HG02884 (cell line): ENCODE measurements at regions not wholly inside any gene's neighbourhood (a gene's known extent, or its start where the extent isn't known, plus 50 kb on each side); places are given as distances from the start of the nearest gene placed in this dataset.
A peak's percentile ranks its signal among the peaks of the same experiment; 100 is the strongest.

Experiments
- ATAC-seq: cut with Tn5 transposase; IDR thresholded peaks from one replicate; pipeline ENCODE4 v1.9.1; 2021; ENCODE audit warnings: mild to moderate bottlenecking, moderate library complexity; ENCODE audit not compliant: unreplicated experiment

DNA sequence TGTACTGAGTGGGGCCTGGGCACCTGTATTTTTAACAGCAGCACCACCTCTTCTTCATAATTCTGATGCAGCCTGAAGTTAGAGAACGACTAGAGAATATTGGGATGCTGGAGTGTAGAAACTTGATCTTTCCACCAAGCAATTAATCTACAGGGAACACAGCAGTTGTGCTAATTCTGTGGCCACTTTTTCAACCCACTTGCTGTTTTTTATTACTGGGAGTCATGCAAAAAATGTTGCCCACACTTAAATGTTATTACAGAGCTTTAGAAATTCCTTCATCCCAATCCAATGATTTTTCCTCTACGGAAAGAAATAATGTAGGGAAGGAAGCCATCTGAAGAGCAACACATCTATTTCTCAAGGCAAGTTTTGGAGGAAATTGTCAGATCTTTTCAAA lies 190.9 kb upstream of the TUT7 start:
- ATAC-seq, result no peak

DNA sequence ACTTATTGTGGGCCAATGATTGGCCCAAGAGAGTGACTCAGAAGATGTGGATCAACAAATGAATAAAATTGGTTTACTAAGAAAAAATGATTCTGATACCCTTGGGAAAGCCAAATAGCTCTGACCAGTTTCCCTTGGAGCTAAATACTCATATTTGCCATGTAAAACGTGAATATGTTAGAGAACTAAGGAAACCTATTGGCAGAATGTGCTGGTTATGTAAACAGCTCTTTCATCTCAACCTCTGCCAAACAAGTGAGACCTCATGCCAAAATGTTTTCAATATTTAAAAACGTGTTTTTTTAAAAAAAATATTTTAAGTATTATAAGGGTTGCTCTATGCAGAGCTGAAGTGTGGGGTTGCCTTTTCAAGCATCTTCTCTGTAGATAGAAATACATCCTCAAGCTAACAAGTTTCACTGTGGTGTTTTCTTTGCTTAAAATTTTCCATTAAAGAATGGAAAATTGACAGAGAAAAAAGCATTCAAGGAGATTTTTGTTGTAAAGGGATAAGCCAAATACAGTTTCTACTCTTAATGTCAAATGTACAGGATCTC lies 186.9 kb upstream of the TUT7 start:
- no peak for ATAC-seq

DNA sequence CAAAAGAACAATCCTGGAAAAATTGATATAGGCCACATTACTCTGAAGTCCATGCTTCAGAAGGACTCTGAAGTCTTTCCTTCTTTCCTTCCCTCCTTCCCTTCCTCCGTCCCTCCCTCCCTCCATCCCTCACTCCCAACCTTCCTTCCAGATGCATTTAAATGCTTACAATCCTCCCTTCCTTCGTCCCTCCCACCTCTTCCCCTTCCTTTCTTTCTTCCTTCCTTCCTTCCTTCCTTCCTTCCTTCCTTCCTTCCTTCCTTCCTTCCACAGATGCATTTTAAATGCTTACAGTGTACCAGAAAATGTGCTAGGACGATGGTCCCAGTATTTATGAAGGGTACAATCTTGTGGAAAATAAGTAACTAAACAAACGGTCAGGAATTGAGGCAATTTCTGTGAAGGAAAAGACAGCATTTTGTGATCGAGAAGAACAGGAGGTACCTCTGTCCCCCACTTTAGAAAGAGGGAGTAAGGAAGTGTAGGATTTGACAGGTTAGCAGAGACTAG lies 181.3 kb upstream of the TUT7 start:
- no peak for ATAC-seq

DNA sequence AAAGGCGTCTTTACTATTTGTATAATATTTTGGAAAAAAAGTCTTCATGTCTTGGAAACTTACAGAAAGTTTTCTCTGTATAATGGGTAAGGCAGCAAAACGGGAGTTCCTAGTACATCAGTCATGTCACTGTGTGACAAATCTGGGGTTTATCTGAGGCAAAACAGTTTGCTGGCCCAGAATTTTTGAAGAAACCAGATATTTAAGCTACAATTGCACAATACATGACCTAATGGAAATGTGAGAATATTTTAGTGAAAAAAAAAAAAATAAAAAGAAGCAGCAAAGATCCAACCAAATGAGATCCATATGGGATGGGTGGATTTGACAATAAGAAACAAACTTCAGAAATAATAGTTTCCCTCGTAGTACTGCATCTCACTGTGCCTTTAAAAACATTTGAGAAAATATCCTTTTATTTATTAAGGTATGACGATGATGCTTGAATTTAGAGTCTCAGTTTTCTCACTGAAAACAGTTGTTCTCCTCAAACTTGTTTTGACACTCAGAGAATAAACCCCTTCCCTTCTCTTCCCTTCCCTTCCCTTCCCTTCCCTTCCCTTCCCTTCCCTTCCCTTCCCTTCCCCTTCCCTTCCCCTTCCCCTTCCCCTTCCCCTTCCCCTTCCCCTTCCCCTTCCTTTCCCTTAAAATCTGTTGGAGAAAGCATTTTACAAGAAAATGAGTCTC lies 180.5 kb upstream of the TUT7 start:
- ATAC-seq, result no peak

DNA sequence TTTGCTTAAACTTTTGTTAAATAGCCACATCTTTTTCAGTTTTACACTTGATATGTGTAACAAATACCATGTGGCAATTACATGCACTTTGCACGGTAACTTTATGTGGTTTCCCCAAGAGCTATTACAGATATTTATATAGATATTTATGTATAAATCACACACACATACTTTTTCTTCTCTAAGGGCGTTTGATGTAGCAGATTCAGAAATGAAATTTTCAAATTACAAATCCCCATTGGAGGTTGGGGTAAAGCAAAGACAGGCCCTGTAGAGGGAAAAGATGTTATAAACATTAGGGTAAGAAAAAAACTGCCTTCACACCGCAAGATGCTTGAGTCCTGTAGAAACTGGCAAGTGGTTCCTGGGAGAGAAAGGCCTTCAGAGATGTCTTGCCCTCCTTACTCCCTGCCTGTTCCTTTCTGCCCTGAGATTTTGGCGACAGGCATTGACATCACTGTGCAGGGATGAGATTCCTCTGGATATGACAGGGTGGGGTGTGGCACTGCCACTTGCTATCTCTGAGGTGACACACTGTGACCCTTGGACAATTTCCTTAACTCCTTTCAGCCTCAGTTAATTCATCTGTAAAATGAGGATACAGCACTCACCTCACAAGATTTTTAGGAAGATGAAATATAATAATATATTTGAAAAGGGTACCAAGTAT lies 177.9 kb upstream of the TUT7 start:
- ATAC-seq, result no peak

DNA sequence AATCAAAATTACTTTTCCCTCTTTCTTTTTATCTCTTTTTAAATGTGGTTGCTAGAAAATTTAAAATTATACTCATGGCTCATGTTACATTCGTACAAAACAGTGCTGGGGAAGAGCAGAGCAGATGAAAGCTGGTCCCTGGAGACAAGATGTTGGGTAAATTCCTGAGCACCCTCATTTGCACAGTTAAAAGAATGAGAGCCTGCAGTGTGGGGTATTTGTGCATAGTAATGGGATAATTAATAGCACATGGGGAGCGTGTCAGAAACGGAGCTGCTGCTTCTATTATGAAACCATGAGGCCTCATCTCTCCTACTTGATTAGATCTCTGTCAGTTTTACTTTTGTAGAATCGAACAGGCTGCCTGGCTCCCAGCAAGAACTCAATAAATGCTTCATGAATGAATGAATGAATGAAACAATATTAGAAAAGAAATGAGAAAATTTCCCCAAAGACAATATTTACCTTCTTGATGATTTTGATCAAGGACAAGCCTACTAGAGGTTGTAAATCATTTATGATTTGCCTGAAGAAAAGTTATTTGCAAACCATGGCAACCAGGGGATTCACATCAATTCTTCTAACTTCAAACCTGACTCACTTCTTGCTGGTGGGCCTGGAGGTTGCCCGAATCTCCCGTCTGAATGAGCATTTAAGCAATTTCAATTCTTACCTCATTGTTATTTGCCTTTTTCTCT lies 177.2 kb upstream of the TUT7 start:
- no peak for ATAC-seq

DNA sequence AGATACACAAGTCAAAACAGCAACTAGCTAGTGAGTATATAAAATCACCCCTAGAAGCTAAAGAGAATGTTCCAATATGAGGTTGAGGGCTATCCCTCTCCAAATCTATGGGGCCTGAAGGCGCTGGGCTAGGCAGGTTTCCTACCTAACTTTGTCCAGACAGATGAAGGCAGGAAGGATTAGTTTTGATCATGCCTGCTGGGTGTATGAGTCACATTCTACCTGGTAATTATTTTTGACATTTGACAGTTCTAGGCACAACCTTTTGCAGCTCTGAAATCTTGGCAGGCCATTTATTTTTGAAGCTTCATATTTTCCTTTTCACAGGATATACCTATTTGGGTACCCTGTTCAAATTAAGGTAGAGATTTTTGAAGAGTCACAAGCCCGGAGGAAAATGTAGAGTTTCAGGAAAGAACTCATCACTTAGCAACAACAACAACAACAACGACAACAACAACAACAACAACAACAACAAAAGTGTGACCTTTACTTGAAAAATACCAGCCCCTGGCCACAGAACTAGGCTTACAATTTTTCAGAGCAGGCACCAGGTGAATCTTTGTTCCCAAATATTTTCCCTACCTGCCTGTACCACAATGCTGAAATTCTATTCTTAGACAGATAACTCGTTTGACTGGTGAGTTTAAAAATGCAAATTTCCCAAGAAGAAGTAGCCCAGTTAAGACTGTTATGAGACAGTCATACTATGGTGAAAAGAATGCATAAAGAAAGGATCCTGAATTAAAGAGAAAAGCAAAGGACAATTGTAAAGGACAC lies 175.5 kb upstream of the TUT7 start:
- no peak for ATAC-seq

DNA sequence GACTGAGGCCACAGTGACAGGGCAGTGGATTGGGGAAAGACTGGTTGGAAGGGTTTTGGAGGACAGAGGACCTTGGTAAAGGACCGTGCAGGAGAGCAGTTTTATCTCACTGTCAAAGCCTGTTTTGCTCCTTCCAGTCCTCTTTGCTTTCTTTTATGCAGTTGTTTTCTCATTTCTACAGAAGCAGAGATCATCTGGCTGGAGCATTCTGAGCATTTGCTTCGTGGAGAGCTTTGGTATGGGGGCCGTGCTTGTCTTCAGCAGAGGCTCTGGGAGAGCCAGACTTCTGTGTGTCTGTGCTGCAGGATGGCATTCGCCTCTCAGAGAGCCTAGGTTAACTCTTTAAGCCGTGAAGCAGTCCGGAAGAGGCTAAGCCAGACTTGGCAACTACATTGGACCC lies 171.8 kb upstream of the TUT7 start:
- no peak for ATAC-seq

DNA sequence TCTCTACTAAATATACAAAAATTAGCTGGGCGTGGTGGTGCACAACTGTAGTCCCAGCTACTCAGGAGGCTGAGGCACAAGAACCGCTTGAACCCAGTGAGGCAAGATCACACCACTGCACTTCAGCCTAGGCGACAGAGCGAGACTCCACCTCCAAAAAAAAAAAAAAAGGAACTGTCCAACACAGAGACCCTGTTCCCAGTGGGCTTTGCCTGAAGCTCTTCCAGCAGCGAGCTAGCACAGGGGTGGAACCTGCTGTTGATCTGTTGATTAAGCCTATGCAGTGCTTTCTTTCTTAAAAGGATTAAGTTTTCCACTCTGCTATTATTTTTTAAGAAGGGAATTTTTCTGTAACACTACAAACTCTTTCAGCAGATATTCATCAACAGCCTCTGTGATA lies 171.0 kb upstream of the TUT7 start:
- ATAC-seq, result no peak

DNA sequence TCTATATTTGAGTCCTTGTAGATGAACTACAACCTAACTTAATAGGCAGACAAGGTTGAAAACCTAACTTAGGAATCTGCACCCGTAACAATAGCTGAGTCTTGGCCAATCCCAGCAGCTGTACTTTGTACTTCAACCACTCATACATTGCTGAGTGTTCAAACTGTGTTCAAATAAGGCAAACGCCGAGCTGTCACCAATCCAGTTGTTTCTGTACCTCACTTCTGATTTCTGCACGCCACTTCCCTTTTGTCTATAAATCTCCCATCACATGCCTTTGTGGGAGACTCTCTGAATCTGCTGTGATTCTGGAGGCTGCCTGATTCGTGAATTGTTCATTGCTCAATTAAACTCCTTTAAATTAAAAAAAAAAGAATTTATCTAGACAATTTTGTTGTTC lies 167.8 kb upstream of the TUT7 start:
- no peak for ATAC-seq

DNA sequence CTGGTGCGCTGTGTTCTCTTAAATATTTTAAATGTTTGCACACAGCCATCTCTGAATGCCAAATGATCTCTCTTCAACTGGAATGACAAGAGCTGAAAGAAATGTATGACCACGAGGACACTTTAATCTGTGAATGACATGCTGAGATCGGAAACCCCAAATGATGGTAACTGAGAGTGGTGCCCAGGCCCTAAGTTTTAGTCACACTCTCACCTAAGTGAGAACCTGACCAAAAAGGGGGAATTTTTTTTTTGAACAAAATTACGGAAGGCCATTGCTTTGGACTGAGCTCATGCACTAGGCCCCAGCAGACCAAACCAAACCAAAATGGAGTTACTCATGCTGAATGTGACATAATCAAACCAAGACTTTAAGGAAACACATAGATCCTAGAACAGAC lies 167.1 kb upstream of the TUT7 start:
- no peak for ATAC-seq

DNA sequence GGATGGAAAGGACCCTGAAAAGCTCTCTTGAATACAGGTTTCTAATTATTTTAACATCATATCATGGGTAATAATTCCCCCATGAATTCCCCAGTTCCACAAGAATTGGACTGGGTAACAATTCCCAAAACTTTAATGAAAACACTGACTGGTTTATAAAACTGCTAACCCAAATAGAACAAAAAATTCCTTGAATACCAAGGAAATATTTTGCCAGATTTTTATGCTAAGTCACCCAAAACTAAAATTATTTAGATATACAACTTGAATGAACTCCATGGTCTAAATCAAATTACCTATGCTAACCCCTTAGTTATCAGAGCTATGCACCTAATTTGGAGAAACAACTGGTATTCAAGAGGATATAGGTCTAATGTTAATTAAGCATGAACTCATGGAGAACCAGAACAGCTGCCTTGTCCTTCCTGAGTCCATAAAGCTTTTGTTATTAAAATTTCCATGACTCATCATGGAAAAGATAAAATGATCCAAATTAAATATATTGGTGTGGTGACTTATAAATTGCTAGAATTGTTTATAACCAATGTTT lies 164.9 kb upstream of the TUT7 start:
- no peak for ATAC-seq

DNA sequence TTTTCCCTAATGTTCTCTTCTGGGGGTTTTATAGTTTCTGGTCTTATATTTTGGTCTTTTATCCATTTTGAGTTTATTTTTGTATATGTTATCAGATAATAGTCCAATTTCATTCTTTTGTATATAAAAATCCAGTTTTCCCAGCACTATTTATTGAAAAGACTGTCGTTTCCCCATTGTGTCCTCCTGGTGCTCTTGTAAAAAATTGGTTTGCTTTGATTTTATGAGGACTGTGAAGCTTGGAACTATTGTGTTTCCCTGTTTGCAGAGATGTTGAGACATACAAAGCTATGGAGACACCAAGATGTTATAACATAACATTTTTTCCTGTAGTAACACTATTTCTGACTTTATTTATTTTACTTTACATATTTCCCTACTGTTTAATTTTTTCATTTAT lies 163.3 kb upstream of the TUT7 start:
- ATAC-seq, result no peak

DNA sequence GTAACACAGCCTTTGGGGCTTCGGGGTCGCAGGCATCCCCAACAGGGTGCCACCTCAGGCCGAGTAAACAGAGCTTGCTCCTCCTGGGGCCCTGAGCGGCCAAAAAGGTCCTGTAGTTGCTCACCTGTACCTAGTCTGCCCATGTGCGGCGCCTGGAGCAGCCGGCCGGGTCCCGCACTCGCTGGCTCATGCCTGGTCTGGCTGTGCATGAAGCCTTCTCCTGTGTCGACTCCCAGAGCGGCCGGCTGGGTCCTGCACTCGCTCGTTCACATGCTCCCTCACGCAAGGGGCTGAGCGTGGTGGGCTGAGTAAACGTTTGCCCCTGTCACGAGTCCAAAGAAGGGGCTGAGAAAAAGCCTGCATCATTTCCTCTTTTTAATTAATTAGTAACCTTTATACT lies 162.4 kb upstream of the TUT7 start:
- no peak for ATAC-seq

DNA sequence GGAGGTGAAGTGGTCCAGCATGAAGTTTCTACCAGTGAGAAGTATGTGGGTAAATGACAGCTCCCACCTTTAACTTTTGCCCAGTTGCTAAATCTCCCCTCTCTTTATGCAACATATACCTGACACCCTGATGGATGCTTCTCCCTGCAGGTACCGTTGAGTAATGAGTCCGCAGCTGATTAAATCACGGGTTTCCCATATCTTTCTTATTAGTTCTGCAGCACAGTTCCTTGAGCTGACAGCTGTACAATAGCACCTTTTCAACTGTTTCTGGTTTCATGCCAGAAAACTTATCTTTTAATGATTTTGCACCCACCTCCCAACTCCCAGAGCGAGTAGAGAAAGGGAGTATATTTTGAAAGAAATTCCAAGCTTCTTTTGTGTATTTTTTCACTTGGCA lies 161.0 kb upstream of the TUT7 start:
- ATAC-seq, result no peak

DNA sequence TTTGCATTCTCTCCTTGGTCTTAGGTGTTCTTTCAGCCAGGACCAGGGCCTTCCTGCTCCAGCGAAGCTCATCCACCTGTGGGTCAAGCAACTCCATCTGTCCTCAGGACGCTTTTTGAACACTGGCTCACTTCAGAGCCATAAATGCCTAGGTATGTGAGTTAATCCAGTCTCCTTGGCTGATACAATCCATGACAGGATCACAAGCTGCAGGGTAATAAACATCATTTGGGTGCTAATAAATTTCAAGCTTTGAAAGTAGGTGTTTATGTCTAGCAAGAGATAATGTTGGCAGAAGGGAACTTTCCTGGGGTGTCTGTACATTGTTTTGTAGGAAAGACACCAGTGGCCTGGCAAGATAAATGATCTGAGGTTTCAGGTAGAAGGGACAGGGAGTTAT lies 159.2 kb upstream of the TUT7 start:
- ATAC-seq, result no peak

DNA sequence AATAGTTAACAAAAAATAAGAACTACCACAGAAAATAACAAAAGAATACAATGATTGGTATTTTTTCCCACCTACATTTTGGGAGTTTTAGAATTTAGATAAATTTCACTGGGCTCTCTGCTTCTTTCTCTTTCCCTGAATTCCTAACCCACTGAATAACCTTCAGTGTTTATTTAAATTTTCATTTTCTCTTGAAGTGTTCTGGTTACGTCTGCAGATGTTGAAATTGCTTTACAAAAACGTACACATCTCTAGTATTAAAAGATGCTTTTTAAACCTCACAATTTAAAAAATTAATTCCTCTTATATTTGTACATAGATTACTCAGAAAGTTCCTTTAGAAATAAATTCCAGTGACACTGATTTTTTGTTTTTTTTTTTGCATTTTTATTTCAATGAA lies 158.7 kb upstream of the TUT7 start:
- no peak for ATAC-seq

DNA sequence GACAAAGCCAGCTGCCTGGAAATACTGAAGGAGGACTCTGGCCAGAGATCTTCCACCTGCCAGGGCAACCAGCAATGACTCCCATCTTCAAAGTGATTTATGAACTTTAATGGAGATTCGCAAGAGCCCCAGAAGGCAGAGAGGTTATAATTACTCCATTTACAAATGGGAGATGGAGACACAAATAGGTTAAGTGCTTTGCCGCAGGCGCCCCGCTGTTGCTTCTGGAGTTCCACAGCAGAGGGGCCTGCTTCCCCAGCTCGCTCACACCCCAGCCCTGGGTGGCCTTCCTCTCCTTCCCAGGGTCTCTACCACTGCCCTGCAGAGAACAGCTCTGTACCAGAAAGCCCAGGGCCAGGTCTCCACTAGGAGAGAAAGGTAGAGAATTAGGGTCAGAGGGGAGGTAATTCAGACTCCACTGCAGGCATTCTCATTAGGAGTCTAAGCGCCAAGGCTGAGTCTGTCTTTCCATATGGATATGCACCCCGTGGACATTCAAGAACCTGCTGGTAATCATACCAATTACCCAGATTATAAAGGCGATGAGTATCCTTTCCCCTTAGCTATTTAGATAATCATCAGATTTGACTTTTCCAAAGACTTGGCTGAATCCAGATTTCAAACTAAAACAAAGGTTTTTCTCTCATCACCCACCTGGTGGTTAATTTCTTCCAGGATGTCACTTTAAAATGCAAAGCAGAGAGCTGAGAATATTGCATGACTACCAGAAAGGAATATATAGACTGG lies 157.6 kb upstream of the TUT7 start:
- ATAC-seq, result no peak

DNA sequence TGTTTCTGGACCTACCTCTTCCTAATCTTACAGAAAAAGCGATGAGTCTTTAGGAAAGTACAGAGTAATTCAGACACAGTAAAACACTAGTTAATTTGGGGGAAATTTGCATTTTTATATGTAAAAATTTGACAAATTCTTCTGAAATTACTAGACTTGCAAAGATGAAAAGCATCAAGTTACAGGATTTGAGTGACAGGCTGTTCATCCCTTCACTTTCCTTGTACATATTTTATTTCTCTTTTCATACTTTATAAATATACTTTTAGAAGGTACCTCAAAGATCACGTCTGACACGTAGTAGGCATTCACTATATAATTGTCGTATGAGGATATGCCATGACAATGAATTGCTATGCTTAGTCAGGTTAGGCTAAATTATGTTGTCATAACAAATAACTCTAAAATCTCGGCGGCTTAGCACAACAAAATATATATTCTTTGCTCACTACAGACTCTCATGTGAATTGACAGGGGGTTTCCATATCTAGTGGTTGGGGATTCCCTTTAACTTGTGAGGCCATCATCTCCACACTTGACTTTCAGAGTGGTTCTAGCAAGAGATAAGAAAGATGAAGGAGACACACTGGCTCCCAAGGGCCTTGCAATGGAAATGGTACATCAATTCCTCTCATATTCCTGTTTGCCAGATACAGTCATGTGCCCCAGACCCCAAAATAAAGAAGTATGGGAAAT lies 154.1 kb upstream of the TUT7 start:
- peak; percentile 65 for ATAC-seq
